RWPE1 (cell line): ENCODE measurements at regions not wholly inside any gene's neighbourhood (a gene's known extent, or its start where the extent isn't known, plus 50 kb on each side); places are given as distances from the start of the nearest gene placed in this dataset.

Experiments
- CTCF ChIA-PET: fragments of 350-600 bp; sonication (Branson Sonifier 250); formaldehyde crosslinking; extraction: SDS; loops from one replicate; lab custom pipeline; 2021; lab: Yijun Ruan, JAX
- POLR2A ChIA-PET: fragments of 400-600 bp; formaldehyde crosslinking; extraction: SDS; loops from one replicate; lab custom pipeline; 2020; ENCODE audit warnings: antibody characterized with exemption; ENCODE audit not compliant: low non-redundant PET; lab: Yijun Ruan, JAX
- DNase-seq: peaks from one replicate; pipeline ENCODE4 v3.0.0; 2012; ENCODE audit warnings: low spot score
- H3K27ac ChIP-seq: fragments of 450-650 bp; 2 replicates; pipeline ENCODE4 v1.5.1; 2017
- CTCF ChIP-seq: fragments of 450-650 bp; conservative IDR thresholded peaks from 2 replicates; pipeline ENCODE4 v1.5.1; 2017; ENCODE audit warnings: low read depth, mild to moderate bottlenecking

GRCh38 chr14:93870377-93870776 lies 56.8 kb upstream of the FAM181A start:
- POLR2A ChIA-PET: no interaction called here
- TF ChIP-seq CTCF: no peak
- CTCF ChIA-PET: no interaction called here
- DNase-seq: no peak
- no peak overlapping the region for H3K27ac ChIP-seq

GRCh38 chr14:93869427-93869826 lies 57.7 kb upstream of the FAM181A start:
- TF ChIP-seq CTCF: no peak
- H3K27ac ChIP-seq: no peak overlapping the region
- ChIA-PET POLR2A (no interaction called here), CTCF (no interaction called here)
- no peak for DNase-seq

DNA sequence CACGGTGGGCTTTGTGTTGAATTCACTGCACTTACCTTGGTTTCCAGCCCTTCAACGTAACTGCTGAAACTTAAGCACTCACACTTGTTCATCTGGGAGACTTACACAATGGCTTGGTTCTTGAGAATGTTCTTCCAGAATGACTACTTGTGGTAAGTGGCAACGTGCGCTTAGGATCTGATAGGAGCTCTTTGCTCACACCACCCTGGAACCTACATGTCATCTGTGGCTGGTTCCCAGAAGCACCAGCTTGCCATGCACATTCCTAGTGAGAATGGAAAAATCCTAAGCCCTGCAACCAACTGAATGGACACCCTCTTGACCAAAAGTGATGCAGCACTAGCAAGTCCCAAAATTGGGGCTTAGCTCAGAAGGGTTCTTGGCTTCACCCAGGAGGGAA lies 59.0 kb upstream of the FAM181A start:
- TF ChIP-seq CTCF: no peak
- CTCF ChIA-PET: no interaction called here
- POLR2A ChIA-PET: no interaction called here
- DNase-seq: no peak
- H3K27ac ChIP-seq: no peak overlapping the region

DNA sequence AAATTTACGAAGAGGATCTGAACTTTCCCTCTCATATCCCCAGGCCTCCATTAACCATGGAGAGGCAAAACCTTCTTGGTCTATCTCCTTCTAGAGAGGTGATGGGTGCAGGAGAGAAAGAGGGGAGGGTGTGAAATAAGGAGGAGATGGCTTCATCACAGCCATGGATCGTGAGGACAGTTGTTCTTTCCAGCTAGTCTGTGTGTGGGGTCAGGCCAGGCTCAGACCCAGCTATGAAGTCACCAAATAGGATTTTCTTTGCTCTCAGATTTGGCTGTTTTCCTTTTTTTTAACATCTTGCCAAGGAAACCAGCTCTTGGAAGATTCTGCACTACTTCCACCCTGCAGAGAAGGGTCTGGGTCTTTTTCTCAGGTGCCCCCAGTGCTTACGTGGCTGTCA lies 64.9 kb upstream of the FAM181A start:
- ChIA-PET POLR2A (no interaction called here), CTCF (no interaction called here)
- DNase-seq: no peak
- no peak overlapping the region for H3K27ac ChIP-seq
- TF ChIP-seq CTCF: no peak

GRCh38 chr14:93861836-93862235 lies 65.3 kb upstream of the FAM181A start:
- CTCF ChIA-PET: no interaction called here
- H3K27ac ChIP-seq: no peak overlapping the region
- no peak for DNase-seq
- POLR2A ChIA-PET: no interaction called here
- TF ChIP-seq CTCF: no peak

DNA sequence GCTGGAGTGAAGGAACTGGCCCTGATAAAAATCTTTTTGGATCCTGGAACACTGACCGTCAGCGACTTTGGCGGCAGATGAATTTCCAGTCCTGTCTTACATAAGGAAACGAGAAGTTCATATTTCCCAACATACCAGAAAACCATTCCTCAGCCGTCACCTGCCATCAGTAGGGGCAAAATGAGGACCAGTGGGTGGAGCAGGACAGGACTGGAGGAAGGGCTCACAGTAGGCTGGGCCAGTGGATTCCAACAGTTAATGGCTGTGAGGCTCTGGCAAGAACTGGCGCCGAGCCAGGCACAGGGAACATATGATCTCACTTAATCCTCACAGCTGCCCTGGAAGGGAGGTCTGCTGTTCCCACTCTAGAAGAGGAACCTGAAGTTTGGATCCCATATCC lies 67.2 kb upstream of the FAM181A start:
- POLR2A ChIA-PET: no interaction called here
- TF ChIP-seq CTCF: no peak
- no peak overlapping the region for H3K27ac ChIP-seq
- CTCF ChIA-PET: interaction anchor here (0.5 kb wide), 1 partner anchor 1132 kb away, joined by 3 read pairs; no protein-coding TSS in a partner anchor
- DNase-seq: no peak

DNA sequence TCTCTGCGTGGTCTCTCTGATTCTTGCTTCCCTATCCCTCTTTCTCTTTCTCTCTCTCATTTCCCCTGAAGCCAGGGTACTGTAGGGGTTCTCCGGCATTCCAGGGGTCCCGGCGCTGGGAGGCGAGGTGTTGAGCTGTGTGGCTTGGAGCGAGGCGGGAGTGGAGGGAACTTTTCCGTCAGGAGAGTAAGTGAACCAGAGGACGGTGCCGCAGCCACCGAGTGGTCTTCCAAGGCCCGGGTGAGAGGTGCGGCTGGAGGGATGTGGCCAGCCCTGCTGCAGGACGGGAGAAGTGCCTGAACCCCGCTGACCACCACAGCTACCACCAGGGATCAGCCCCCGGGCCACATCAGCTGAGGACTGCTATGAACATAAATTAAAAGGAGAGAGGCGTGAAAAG lies 68.2 kb upstream of the FAM181A start:
- DNase-seq: no peak
- CTCF ChIA-PET: no interaction called here
- no peak for TF ChIP-seq CTCF
- H3K27ac ChIP-seq: no peak overlapping the region
- POLR2A ChIA-PET: no interaction called here
